K562 (cell line): ENCODE measurements at regions not wholly inside any gene's neighbourhood (a gene's known extent, or its start where the extent isn't known, plus 50 kb on each side); places are given as distances from the start of the nearest gene placed in this dataset.

Experiments
- ATAC-seq: fragments of 200-7000 bp; cut with Tn5 transposase; 3 replicates; pipeline ENCODE4 v1.9.1; 2020; ENCODE audit warnings: moderate library complexity
- BruUV-seq: library from RNA; stranded (reverse); fragments of 400-500 nt; replicated peaks from 2 replicates; lab custom pipeline; 2021; lab: Mats Ljungman, UMichigan
- CTCF ChIA-PET: fragments of 300-600 bp; formaldehyde crosslinking; extraction: SDS; loops from one replicate; lab custom pipeline; 2021; ENCODE audit warnings: low intra/inter-chr PET ratio; lab: Yijun Ruan, JAX
- POLR2A ChIA-PET: fragments of 300-600, 350-650 bp; sonication (Branson Sonifier 250); formaldehyde crosslinking; extraction: SDS; loops from one replicate; lab custom pipeline; 2021; ENCODE audit warnings: antibody characterized with exemption, inconsistent platforms; lab: Yijun Ruan, JAX
- DNase-seq, 4 experiments: peaks; one replicate each; pipeline versions ENCODE4 v3.0.0 to v3.0.0-alpha.2; 2011 to 2018; ENCODE audit warnings: low spot score in 3 of 4, mixed read lengths in 3 of 4; ENCODE audit errors: extremely low read depth in 1 of 4
- FAIRE-seq: peaks from 2 replicates; lab custom pipeline; 2011; peaks lifted over from hg19 to GRCh38; lab: Jason Lieb, UNC
- H2AFZ ChIP-seq: 2 replicates; pipeline ENCODE4 v1.6.0; 2011; ENCODE audit warnings: low read depth, low read length, control low read depth, inconsistent platforms
- H3K27ac ChIP-seq: fragments of 200-600 bp; 3 replicates; pipeline ENCODE4 v1.8.0; 2011; ENCODE audit warnings: low read depth, mild to moderate bottlenecking, control low read depth, inconsistent platforms, low read length, moderate library complexity, mixed read lengths; ENCODE audit errors: extremely low read depth
- H3K27me3 ChIP-seq, 2 experiments: fragments of 300-600 bp in 1 of 2; 2 replicates in 1 of 2; 3 replicates in 1 of 2; pipeline versions ENCODE4 v1.6.0 to v1.8.0; 2011; ENCODE audit warnings: inconsistent platforms in 2 of 2, low read length in 2 of 2, mild to moderate bottlenecking in 1 of 2, mixed read lengths in 1 of 2, moderate library complexity in 1 of 2; ENCODE audit not compliant: control insufficient read depth in 2 of 2, insufficient read depth in 2 of 2
- H3K36me3 ChIP-seq: fragments of 300-600 bp; 3 replicates; pipeline ENCODE4 v1.8.0; 2011; ENCODE audit warnings: mild to moderate bottlenecking, low read length, inconsistent platforms; ENCODE audit not compliant: control insufficient read depth, insufficient read depth
- H3K4me1 ChIP-seq, 2 experiments: fragments of 200-600 bp in 1 of 2; replicated peaks in 1 of 2; 2 replicates in 1 of 2; 3 replicates in 1 of 2; pipeline versions ENCODE4 v1.5.1 to v1.8.0; 2011; ENCODE audit warnings: inconsistent platforms in 2 of 2, low read length in 2 of 2, mild to moderate bottlenecking in 1 of 2, mixed read lengths in 1 of 2, moderate library complexity in 1 of 2; ENCODE audit not compliant: control insufficient read depth in 2 of 2, insufficient read depth in 2 of 2
- H3K4me2 ChIP-seq: 2 replicates; pipeline ENCODE4 v1.6.1; 2011; ENCODE audit warnings: low read length, control low read depth, inconsistent platforms, mixed read lengths; ENCODE audit not compliant: insufficient read depth
- H3K4me3 ChIP-seq: fragments of 200-600 bp; sonication (generic), shearing (Covaris generic); 2 replicates; pipeline ENCODE4 v1.5.1; 2016; ENCODE audit warnings: control low read depth, inconsistent platforms
- H3K79me2 ChIP-seq: fragments of 200-600 bp; 3 replicates; pipeline ENCODE4 v1.8.0; 2011; ENCODE audit warnings: low read length, inconsistent platforms; ENCODE audit not compliant: control insufficient read depth, insufficient read depth
- H3K9ac ChIP-seq, 2 experiments: 2 replicates each; pipeline versions ENCODE4 v1.6.0 to v1.6.1; 2011; ENCODE audit warnings: low read depth in 2 of 2, low read length in 2 of 2, control low read depth in 1 of 2, inconsistent platforms in 1 of 2, mild to moderate bottlenecking in 1 of 2, mixed read lengths in 1 of 2; ENCODE audit not compliant: insufficient read depth in 1 of 2
- H3K9me1 ChIP-seq: one replicate; pipeline ENCODE4 v1.6.0; 2011; ENCODE audit warnings: inconsistent platforms, mild to moderate bottlenecking, low read length, moderate library complexity; ENCODE audit not compliant: control insufficient read depth, insufficient read depth
- H3K9me3 ChIP-seq: replicated peaks from 2 replicates; pipeline ENCODE4 v1.5.1; 2011; ENCODE audit warnings: low read depth, low read length, inconsistent platforms; ENCODE audit not compliant: control insufficient read depth, insufficient read depth
- H4K20me1 ChIP-seq: replicated peaks from 2 replicates; pipeline ENCODE4 v1.6.1; 2011; ENCODE audit warnings: low read length, inconsistent platforms, mixed read lengths; ENCODE audit not compliant: control insufficient read depth, insufficient read depth
- ELF4 ChIP-seq: fragments of 450-650 bp; formaldehyde crosslinking; IDR thresholded peaks from 2 replicates; pipeline ENCODE4 v1.4.0; 2022; ENCODE audit warnings: missing genetic modification characterization
- ESRRB ChIP-seq: fragments of 250-450 bp; sonication (Bioruptor Pico); IDR thresholded peaks from 2 replicates; pipeline ENCODE4 v1.5.0; 2020; ENCODE audit warnings: mild to moderate bottlenecking, moderate library complexity, borderline replicate concordance
- SREBF2 ChIP-seq: sonication (generic); formaldehyde crosslinking; IDR thresholded peaks from 2 replicates; pipeline ENCODE4 v1.4.0; 2020; ENCODE audit warnings: mild to moderate bottlenecking, missing genetic modification reagents
- ZNF766 ChIP-seq: fragments of 200-800 bp; sonication (Bioruptor generic); conservative IDR thresholded peaks from 2 replicates; pipeline ENCODE4 v1.6.1; 2016; ENCODE audit warnings: missing genetic modification characterization, missing compliant biosample characterization
- WGBS: fragments of 100-300 bp; shearing (Covaris generic); methylation state at CpG from one replicate; pipeline ENCODE4 v1.1.6; 2016; ENCODE audit warnings: low coverage, mixed read lengths; ENCODE audit not compliant: insufficient coverage; ENCODE audit errors: missing lambda C conversion rate; 5-methylcytosine and 5-hydroxymethylcytosine counted together
- in situ Hi-C: fragments of 300-500 bp; cut with MboI; formaldehyde crosslinking; loops from 4 replicates; pipeline ENCODE4 v1.15.0; 2018; ENCODE audit warnings: inconsistent platforms, mixed read lengths
- intact Hi-C: fragments of 100-400 bp; cut with micrococcal nuclease; formaldehyde crosslinking; loops from 2 replicates; pipeline ENCODE4 v1.14.2; 2022
- TF ChIP-seq, protein P1 (sequence below): fragments of 450-650 bp; IDR thresholded peaks from 2 replicates; pipeline ENCODE4 v1.6.1; 2014; ENCODE audit warnings: low read depth, mild to moderate bottlenecking, moderate library complexity, borderline replicate concordance

DNA sequence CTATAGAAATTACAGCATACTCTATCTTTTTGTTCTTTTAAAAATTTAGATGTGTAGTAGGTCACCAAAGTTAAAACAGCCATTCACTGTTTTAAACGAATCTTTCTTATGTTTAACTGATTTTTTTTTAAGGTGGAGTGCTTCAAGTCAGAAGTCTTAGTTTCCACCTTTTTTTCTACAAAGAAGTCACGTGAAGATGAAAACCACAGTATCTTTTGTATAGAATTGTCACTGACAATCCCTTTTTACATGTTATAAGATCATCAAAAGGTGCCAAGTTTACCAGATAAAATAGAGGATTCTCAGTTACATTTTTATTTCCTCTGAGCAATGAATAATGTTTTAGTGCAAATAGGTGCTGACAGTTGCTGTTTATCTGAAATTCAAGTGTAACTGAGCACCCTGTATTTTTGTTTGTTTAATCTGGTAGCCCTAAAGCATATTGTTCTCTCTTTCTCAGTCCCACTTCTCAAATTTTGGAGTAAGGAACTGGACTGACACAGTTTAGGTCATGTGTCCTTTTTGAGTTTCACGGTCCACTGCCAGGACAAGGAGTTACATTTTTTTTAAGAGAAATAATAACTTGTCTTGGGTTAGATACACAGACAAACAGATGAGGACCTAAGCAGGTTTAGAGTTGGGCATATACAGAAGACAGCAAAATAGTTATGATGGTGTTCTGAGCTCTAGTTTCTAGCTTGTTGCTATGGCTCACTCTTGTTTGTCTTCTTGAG is 233.2 kb upstream of the MBL2 start:
- H3K36me3 ChIP-seq: no peaks in the 10 kb centered on the region
- H3K9me1 ChIP-seq: no peaks in the 10 kb centered on the region
- no peak for DNase-seq
- intact Hi-C loops (no loop called here), in situ Hi-C loops (no loop called here)
- H4K20me1 ChIP-seq: no peaks in the 10 kb centered on the region
- no peak overlapping the region for H3K4me3 ChIP-seq
- 0% methylated on average over 3 of the region's 3 CpGs for WGBS
- no peak for TF ChIP-seq ELF4 (CRISPR knock-in tag)
- TF ChIP-seq SREBF2: no peak
- no peak for TF ChIP-seq ESRRB (CRISPR knock-in tag)
- H3K27ac ChIP-seq: no peak overlapping the region
- H3K4me1 ChIP-seq: no peaks in the 10 kb centered on the region
- CTCF ChIA-PET: no interaction called here
- no peak overlapping the region for H2AFZ ChIP-seq
- H3K9me3 ChIP-seq: no peaks in the 10 kb centered on the region; the same call in 1 of the 2 replicates
- no peak overlapping the region for H3K9ac ChIP-seq
- no peaks in the 10 kb centered on the region for H3K79me2 ChIP-seq
- H3K27me3 ChIP-seq: no peaks in the 10 kb centered on the region
- no peak for FAIRE-seq
- BruUV-seq: no TSS peak
- POLR2A ChIA-PET: no interaction called here
- ATAC-seq: no peak
- H3K4me2 ChIP-seq: no peak overlapping the region

DNA sequence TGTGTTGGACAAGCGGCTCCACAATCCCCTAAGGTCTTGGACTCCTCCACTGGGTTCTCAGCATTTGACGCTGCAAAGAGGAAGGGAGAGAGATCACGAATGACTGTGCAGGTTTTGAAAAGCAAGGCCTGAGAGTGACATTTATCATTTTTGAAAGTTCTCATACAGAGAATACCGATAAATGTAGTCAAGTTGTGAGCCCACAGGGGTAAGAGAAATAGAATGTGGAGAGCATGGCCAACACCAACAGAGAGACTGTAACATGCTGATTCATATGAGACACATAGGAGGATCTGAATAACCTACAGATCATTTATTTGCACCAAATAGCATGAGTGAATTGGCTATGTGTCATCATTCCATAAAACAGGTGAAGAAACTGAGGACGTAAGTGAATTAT is 230.5 kb upstream of the MBL2 start:
- H3K4me2 ChIP-seq: no peak overlapping the region
- no peaks in the 10 kb centered on the region for H3K36me3 ChIP-seq
- no peak for TF ChIP-seq ZNF766 (CRISPR knock-in tag)
- TF ChIP-seq, protein P1, sequence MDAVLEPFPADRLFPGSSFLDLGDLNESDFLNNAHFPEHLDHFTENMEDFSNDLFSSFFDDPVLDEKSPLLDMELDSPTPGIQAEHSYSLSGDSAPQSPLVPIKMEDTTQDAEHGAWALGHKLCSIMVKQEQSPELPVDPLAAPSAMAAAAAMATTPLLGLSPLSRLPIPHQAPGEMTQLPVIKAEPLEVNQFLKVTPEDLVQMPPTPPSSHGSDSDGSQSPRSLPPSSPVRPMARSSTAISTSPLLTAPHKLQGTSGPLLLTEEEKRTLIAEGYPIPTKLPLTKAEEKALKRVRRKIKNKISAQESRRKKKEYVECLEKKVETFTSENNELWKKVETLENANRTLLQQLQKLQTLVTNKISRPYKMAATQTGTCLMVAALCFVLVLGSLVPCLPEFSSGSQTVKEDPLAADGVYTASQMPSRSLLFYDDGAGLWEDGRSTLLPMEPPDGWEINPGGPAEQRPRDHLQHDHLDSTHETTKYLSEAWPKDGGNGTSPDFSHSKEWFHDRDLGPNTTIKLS: no peak
- H4K20me1 ChIP-seq: no peaks in the 10 kb centered on the region
- DNase-seq (no peak), ATAC-seq (no peak), FAIRE-seq (no peak)
- POLR2A ChIA-PET: no interaction called here
- H3K4me3 ChIP-seq: no peak overlapping the region
- no peaks in the 10 kb centered on the region for H3K79me2 ChIP-seq
- BruUV-seq: no TSS peak
- in situ Hi-C loops: no loop called here
- no peak overlapping the region for H2AFZ ChIP-seq
- no peak overlapping the region for H3K9ac ChIP-seq
- H3K4me1 ChIP-seq: no peaks in the 10 kb centered on the region
- intact Hi-C loops: no loop called here
- CTCF ChIA-PET: no interaction called here
- H3K9me3 ChIP-seq: no peaks in the 10 kb centered on the region; the same call in 1 of the 2 replicates
- no peaks in the 10 kb centered on the region for H3K9me1 ChIP-seq
- no peak overlapping the region for H3K27ac ChIP-seq
- WGBS: 1% methylated on average over 5 of the region's 5 CpGs
- H3K27me3 ChIP-seq: no peaks in the 10 kb centered on the region
